NT2/D1 (cell line): ENCODE measurements at regions not wholly inside any gene's neighbourhood (a gene's known extent, or its start where the extent isn't known, plus 50 kb on each side); places are given as distances from the start of the nearest gene placed in this dataset.

Experiments
- SUZ12 ChIP-seq: IDR thresholded peaks from 2 replicates; pipeline ENCODE4 v1.6.1; 2011; ENCODE audit not compliant: insufficient read length, insufficient read depth; ENCODE audit errors: extremely low read depth
- ZNF274 ChIP-seq: IDR thresholded peaks from 2 replicates; pipeline ENCODE4 v1.6.1; 2011; ENCODE audit warnings: mild to moderate bottlenecking, low read depth, low read length

- TF ChIP-seq SUZ12 = no peak
- no peak for TF ChIP-seq ZNF274
Measured at GRCh38 chr1:239212811-239213220, 173.6 kb upstream of the CHRM3 start.
